CD4-positive, alpha-beta T cell treated with Interferon gamma for 1 hour (primary cell): ENCODE measurements at regions not wholly inside any gene's neighbourhood (a gene's known extent, or its start where the extent isn't known, plus 50 kb on each side); places are given as distances from the start of the nearest gene placed in this dataset.

Experiments
- DNase-seq: peaks from one replicate; pipeline ENCODE4 v3.0.0-alpha.2; 2020

- no peak for DNase-seq
Measured at GRCh38 chr22:48686694-48687302, 1140.9 kb downstream of the BRD1 start.

DNA sequence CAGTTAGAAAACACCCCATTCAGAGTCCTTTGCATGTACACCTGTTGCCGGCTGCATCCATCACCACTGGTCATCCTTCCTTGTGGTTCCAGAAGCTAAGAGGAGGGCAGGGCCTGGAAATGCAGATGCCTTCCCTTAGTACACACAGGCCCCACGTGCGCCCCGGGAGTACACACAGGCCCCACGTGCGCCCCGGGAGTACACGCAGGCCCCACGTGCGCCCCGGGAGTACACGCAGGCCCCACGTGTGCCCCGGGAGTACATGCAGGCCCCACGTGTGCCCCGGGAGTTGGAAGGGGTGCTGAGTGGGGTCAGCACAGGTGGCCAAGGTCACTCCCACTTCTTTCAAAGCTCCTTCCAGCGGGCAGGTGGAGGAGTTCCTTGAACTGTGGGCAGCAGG, 1141.9 kb downstream of the BRD1 start:
- DNase-seq: no peak

- DNase-seq: no peak
Measured at GRCh38 chr22:48683640-48684039, 1144.0 kb downstream of the BRD1 start.

GRCh38 chr22:48682504-48682903, 1145.2 kb downstream of the BRD1 start:
- no peak for DNase-seq

DNA sequence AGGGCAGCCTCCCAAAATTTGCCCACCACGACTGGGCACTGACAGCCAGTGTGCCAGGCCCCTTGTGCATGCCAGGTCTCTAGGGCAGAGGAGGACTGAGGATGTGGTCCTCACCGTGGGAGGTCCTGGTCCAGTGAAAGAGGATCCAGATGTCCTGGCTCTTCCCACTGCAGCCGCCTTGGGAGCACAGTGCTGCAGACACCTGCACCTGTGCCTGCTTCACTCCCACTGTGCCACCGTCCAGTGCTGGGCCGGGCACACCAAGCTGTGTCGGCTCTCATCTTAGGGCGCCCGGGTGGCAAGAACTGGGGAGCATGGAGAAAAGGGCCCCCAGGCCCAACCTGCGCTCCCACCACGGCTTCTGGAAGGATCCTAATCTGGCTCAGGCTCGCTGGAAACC, 1147.1 kb downstream of the BRD1 start:
- DNase-seq: no peak

DNA sequence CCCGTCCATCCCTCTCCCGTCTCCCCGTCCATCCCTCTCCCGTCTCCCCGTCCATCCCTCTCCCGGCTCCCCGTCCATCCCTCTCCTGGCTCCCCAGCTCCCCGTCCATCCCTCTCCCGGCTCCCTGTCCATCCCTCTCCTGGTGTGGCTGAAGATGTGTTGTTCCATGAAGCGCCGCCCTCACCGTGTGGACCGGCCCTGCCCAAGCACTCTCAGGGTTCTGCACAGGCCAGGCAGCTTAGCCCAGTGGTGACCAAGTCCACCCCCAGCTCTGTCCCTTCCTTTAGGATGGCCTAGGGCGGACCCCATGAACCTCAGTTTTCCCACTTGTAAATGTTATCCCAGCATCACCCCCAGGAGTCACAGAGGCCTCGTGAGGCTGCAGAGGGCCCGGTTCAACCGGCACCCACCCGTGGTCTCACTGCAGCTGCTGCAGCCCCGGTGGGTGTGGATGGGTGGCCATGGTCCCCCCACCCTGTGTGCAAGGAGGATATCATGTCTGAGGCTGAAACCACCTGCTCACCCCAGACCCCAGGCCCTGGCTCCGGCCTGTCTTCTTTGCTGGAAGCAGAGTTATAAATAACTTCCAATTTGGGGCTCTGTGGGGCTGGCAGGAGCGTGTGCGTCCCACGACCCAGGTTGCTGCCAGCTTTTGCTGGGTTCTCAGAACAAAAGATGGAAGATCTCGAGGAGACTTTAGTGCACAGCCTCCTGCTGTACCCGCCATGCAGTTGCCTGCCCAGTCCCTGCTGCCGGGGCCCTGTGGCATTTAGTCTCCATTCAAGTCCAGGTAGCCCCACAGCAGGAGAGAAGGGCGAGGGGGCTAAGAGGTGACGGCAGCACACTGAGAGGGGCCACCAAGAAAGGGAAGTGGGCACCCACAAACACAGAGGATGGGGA, 1147.8 kb downstream of the BRD1 start:
- DNase-seq: no peak

DNA sequence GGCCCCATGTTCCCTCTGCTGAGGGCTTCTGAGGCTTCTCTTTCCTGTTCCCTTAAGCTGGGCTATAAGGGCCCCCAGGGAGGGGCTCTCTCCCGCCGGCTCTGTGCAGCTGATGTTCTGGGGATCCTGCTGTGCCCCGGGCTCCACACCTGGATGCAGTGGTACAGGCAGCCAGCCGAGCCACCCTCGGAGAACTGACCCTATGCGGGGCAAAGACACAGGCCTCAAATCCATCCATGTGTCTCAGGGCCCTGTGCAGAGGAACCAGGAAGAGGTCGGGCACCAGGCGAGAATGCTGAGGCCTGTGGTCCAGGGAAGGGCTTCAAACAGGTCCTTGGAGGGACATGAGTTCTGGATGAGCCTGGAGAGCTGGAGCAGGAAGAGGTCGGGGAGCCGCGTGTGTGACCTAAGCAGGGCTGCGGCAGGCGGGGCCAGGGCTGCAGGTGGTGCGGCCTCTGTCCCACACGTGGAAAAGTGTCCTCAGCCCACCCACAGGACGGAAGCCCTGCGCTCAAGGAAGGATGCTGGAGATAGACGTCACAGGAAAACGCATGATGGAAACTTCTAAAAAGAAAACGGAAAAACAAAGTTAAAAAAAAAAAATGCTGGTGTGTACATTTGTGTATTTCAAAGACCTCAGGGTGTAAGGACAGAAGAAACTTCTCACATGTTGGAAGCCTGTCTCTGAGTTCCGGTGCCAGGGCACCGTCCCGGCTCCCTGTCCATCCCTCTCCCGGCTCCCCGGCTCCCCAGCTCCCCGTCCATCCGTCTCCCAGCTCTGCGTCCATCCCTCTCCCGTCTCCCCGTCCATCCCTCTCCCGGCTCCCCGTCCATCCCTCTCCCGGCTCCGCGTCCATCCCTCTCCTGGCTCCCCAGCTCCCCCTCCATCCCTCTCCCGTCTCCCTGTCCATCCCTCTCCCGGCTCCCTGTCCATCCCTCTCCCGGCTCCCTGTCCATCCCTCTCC, 1149.2 kb downstream of the BRD1 start:
- DNase-seq: no peak

- no peak for DNase-seq
Measured at GRCh38 chr22:48677621-48678020, 1150.1 kb downstream of the BRD1 start.

DNA sequence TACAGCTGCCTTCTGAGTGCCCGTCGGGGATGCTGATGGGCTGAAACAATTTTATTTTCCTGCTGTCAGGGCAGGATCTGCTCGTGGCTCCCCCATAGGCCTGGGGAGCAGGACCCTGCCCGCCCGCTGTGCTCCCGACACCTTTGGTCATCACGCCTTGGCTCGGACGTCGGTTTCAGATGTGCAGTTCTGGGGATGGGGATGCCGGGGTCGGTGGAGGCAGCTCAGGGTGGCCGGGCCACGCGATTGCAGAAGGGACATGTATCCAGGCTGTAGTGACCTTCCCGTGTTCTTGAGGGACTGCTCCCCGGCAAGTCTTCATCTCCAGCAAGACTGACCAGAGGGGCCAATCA, 1150.5 kb downstream of the BRD1 start:
- DNase-seq: no peak

DNA sequence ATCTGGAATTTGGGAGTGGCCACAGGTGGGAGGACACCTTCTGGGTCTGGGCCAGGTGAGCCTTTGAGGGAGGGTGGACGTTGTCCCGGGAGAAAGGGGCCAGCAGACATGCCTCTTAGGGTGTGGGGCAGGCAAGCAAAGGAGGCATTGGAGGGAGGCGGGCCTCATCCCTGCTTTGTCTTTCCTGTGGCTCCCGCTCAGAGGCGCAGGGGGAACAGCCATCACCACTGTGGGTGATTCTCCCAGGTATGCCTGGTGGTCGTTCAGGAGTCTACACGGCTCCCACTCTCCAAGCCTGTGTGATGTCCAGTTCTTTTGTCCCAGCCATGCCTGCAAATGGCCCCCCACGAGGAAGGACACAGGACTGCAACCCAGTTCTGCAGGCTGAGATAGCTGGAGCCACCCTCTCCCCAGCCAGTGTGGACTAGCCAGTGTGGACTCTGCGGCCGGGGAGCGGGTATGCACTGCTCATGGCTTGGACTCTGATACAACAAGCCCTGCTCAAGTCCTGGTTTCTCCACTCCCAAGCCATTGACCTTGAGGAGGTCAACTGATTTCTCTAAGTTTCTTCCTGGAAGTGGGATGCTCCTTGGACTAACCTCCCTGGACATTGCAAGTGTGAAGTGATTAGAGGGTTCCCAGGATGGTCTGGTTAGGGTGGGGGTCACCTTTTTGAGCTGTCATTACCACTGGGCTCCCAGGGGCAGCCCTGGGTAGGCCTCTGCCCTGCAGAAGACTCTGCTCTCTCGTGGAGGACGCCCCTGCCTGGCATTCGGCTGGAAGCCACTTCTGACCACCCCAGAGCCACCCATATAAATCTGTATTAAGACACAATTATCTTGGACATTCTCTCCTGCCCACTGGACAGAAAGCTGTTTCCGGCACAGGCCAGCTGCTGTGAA, 1151.2 kb downstream of the BRD1 start:
- no peak for DNase-seq

- no peak for DNase-seq
Measured at GRCh38 chr22:48675830-48676145, 1151.9 kb downstream of the BRD1 start.

DNA sequence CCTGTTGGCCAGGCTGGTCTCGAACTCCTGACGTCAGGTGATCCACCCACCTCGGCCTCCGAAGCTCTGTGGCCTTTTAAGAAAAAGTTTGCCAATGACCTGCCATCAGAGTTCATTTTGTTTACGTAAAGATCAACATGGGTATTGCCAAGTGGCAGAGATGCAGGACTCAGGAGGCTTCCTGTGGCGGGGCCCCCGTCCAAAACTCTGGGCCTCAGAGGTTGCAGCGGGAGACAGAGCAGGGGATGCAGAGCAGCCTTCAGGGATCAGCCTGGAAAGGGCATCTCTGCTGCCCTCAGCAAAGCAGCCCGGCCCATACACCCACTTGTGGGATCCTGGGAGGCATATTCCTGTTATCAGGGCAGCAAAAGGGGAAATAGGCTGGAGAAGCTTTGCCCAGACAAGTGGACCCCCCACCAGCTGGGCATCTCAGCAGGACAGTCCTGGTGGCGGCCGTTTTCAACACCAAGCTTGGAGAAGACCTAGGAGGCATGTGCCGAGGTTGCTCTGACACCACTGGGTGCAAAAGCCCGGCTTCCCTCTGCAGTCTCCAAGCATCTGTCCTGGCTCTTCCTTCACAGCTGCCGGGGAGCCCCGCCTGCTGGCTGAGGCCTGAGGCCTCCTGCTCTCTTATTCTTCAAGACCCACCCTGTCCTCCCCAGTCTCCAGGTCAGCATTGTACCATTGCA, 1152.4 kb downstream of the BRD1 start:
- no peak for DNase-seq

DNA sequence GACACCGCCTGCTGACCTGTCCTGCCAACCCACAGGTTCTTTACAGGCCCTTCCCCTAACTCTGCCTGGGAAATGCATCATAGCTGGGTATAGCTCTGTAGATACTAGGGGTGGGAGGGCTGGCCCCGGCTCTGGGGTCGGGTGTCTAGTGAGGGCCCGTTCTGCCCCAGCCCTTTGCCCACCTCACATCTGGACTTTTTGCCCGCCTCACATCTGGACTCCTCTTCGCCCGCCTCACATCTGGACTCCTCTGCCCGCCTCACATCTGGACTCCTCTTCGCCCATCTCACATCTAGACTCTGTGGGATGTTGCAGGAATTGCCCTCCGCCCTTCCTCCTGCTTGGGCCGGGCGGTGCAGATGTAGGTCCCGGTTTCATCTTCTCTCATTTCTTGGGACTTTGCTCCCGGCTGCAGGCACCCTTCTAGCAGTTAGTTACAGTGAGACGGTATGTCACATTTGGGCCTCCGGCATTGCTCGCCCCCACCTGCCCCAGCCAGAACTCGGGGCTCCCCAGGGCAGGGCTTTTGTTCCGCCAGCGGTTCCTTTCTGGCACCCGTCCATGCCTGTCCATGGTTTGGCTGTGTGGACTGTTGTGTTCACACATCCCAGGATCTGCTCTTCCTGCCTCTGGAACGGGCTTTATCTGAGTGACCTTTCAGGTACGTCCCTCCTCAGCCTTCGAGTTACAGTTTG, 1153.7 kb downstream of the BRD1 start:
- DNase-seq: no peak

- DNase-seq: no peak
Measured at GRCh38 chr22:48672387-48672786, 1155.3 kb downstream of the BRD1 start.

- DNase-seq: no peak
Measured at GRCh38 chr22:48670731-48671130, 1156.9 kb downstream of the BRD1 start.

- no peak for DNase-seq
Measured at GRCh38 chr22:48669986-48670716, 1157.5 kb downstream of the BRD1 start.

- no peak for DNase-seq
Measured at GRCh38 chr22:48669226-48669625, 1158.4 kb downstream of the BRD1 start.

DNA sequence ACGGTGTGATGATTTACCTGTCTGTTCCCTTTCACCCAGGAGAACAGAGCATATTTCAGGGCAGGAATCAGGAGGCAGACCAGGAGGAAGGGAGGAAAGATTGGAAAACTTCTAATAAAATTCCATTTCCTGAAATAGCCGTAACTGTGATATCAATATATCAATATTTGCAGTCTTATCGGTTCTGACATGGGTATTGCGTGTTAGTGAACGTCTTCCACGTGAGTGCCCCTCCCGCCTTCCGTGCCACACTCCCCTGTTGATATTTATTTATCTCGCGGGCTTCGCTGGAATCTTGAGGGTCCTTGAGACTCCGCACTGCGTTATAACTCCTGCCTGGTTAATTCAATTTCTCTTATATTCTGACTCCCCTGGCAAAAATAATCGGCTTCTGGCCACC, 1160.4 kb downstream of the BRD1 start:
- DNase-seq: no peak

DNA sequence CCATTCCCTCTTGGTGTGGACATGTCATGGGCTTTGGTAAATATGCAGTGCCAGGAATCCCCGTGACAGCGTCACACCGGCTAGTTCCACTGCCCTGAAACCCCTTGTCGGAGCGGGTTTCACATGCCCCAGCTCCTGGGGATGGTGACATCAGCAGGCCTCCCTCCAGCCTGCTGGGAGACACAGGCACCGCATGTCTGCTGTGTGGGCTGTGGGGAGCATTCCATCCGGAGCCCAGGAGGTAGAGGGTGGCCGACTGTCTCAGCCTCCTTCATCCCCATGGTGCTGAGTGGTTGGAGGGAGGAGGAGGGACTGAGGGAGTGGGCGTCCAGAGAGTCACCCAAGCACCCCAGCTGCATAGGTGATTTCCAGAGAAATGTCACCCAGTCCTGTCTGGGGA, 1161.1 kb downstream of the BRD1 start:
- no peak for DNase-seq

DNA sequence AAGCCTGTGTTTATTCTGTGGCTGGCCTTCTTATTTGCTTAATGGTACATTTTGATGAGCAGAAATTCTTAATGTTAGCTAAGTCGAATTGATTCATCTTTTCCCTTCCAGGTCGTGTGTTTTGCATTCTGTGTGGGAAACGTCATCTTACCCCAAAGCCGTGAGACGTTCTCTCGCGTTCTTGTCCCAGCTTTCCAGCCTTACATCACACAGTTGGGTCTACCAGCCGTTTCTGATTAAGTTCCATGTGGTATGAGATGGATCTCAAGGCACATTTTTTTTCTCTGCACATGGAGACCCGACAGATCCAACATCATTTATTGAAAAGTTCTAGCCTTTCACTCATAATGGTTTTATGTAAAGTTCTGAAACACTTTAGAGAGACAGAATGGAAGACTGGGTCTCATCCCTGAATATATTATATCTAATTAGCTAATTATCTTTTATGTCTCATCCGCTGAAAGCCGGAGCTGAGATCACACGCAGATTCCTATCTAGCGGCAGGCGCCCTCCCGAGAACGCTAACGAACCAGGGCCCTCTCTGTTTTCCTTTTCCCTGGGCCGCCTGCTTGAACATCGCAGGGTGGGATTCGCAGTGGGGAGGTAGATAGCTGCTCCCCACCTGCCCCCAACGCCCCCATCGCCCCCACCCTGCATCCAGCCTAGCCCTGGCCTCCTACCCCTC, 1162.2 kb downstream of the BRD1 start:
- DNase-seq: no peak
